ENCODE measurements at regions not wholly inside any gene's neighbourhood (a gene's known extent, or its start where the extent isn't known, plus 50 kb on each side); places are given as distances from the start of the nearest gene placed in this dataset.
"Not testable (repeated sequence)": the region's sequence is repeated elsewhere in the genome, so short reads cannot be mapped to it uniquely, and the experiment has no call there.

GRCh38 chr6:150496629-150497028, 103.1 kb upstream of the PLEKHG1 start:
- no peak for DNase-seq (ENCODE audit: low read depth)

DNA sequence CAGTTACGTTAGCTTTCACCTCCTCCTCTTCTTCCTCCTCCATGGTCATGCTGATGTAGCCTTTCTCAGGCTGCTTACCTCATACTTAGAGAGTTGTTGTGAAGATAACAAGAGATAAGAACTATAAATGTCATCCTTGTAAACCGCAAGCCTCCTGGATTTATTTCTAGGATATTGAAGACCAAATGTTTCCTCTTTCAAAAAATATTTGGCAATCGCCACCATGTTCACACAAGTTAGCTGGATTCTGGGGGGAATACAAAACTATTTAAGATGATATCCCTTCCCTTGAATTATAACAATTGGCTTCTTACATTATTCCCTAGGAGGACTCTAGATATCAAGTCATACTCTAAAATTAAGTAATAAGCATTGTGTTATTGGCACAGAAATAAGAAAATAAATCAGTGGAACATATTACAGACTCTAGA, 99.8 kb upstream of the PLEKHG1 start:
- DNase-seq (ENCODE audit: low read depth) = peak; percentile 41

GRCh38 chr6:150500568-150500967, 99.1 kb upstream of the PLEKHG1 start:
- not testable (repeated sequence) for DNase-seq (ENCODE audit: low read depth)

DNA sequence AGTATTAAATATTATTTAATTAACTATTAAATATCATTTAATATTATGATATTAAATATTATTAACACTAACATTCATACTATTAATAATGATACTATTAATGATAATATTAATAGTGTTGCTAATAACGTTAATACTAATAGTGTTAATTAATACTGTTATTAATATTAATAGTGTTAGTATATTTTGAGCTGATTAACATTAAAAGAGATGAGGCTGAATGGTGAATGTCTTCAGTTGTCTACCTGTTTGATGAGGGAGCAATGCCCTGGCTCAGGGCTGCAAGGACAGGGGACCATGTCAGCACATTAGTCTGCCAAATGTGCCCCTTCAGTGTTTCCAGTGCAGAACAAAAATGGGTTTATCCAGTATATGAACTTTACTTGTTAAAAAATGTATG, 96.6 kb upstream of the PLEKHG1 start:
- DNase-seq (ENCODE audit: low read depth) = no peak

DNA sequence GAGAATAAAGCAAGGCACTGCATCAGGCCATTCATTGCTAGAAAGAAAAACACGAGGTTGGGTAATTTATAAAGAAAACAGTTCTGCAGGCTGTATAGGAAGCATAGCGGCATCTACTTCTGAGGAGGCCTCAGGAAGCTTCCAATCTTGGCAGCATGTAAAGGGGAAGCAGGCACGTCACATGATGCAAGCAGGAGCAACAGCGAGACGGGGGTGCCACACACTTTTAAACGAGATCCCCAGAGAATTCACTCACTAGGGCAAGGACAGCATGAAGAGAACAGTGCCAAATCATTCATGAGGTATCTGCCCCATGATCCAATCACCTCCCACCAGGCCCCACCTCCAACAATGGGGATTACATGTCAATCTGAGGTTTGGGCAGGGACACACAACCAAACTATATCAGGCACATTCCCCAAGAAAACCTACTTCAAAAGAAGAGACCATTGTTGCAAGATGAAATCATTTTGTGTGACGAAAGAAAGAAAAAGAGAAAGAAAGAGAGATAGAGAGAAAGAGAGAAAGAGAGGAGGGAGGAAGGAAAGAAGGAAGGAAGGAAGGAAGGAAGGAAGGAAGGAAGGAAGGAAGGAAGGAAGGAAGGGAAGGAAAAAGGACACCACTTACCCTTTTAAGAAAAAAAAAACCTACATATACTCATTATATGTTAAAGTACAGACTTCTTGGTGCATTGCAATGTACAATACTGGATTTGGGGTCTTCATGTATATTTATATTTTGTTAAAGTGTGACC, 95.9 kb upstream of the PLEKHG1 start:
- DNase-seq (ENCODE audit: low read depth) = no peak

- not testable (repeated sequence) for DNase-seq (ENCODE audit: low read depth)
Observed at GRCh38 chr6:150507361-150507760, 92.3 kb upstream of the PLEKHG1 start.

- DNase-seq (ENCODE audit: low read depth) = no peak
Observed at GRCh38 chr6:150510576-150510975, 89.1 kb upstream of the PLEKHG1 start.

DNA sequence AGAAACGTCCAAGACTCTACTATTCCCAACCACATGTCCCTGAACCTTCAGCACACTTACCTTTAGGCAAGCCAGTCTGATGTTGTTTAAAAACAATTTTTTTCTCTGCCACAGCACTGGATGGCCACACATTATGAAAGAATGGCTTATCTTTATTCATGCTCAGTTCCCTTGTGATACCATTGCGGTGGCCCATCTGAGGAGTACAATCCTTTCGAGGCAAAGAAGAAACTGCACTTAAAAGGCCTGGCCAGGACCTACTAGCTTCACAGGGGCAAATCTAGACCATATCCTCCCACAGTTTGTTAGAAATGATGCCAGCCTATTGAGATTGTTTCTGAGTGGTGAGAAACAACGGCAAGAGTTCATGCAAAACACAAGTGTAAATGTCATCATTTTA, 88.4 kb upstream of the PLEKHG1 start:
- DNase-seq (ENCODE audit: low read depth) = no peak

- DNase-seq (ENCODE audit: low read depth) = no peak
Observed at GRCh38 chr6:150514806-150515380, 84.8 kb upstream of the PLEKHG1 start.

GRCh38 chr6:150516199-150516598, 83.5 kb upstream of the PLEKHG1 start:
- DNase-seq (ENCODE audit: low read depth) = no peak

DNA sequence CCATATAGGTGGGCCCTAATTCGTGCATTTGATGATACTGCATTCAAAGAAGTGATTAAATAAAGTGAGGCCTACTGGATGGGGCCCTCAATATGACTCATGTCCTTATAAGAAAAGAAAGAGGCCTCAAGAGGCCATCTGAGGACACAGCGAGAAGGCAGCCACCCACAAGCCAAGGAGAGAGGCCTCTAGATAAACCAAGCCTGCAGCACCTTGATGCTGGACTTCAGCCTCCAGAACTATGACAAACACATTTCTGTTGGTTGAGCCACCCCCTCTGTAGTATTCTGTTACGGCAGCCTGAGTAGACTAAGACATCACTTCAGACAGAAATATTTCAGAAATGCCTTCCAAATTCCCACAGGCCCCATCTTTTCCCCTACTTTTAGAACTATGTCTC, 82.5 kb upstream of the PLEKHG1 start:
- DNase-seq (ENCODE audit: low read depth) = peak; percentile 21

DNA sequence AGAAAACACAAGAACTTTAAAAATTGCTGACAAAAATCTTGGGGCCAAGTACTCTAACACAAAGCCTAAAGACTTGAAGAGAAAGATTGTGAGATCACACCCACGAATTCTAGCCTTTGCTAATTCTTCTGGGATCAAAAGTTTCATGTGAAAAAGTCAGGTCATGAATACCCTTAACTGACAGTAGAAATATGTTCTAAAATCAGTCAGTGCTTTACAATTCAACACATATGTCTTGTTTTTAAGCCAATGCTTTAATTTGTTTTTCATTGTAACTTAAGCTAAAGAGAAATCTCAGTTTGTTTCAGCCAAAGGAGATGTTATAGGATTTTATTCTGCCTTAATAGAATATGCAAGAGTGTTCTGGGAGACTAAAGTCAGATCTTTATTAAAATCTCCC, 78.2 kb upstream of the PLEKHG1 start:
- DNase-seq (ENCODE audit: low read depth) = no peak

- DNase-seq (ENCODE audit: low read depth) = not testable (repeated sequence)
Observed at GRCh38 chr6:150523216-150523615, 76.5 kb upstream of the PLEKHG1 start.

DNA sequence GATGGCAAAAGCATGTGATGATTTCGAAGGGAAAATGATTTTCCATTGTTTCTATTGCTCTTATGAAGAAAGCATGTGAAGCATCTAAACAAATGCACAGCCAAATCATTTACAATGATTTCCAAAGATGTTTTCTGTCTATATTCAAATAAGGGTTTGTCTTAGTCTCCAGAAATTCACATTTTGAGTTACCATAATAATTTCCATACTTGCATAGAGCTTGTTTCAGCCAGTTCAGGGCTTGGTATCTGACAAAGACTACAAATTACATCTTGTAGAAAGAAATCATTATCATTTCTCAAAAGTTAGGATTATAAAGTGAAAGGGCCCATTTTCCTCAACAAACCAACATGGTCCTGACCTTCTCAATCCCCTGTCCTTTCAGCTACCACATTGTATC, 74.4 kb upstream of the PLEKHG1 start:
- no peak for DNase-seq (ENCODE audit: low read depth)

DNA sequence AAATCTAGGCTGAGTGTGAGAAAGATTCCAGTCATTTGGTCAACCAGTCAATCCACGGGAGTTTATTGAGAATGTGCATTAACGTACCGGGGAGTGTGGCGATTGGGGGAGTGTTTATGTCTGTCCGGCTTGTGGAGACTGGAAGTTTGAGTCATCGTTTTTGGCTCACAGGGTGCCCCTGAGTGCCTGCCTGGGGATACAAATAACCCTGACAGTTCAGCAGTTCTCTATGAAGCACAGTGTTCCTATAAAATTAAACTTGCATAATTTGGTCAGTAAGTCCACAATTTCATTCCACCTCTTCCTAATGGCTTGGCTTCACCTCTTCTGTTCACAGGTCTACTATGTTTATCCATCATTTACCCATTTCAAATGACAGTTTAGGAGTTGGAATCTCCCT, 72.6 kb upstream of the PLEKHG1 start:
- DNase-seq (ENCODE audit: low read depth) = peak; percentile 26

DNA sequence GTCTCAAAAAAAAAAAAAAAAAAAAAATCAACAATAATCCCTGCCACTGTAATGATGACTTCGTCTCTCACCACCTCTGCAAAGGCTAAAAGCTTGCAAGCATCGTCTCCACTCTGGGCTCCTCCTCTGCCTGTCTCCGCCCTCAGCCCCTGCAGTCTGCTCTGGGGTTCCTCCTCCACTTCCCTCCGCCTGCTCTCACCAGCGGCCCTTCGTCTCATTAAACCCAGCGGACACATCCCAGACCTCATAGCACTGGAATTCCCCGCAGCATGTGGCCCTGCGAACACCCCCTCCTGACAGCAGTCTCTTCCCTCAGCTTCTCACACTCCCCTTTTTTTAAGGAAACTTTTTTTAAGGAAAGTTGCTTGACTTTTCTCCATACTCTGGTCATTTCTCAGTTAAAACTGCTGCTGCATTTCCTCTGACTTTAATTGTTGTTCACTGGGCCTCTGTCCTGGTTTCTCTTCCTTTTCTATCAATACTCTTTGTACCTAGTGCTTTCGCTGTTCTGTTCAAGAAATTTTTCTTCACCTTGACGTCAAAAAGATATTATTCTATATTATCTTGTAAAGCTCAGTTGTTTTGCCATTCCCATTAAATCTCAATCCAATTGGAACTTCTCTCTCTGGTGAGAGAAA, 70.9 kb upstream of the PLEKHG1 start:
- no peak for DNase-seq (ENCODE audit: low read depth)

DNA sequence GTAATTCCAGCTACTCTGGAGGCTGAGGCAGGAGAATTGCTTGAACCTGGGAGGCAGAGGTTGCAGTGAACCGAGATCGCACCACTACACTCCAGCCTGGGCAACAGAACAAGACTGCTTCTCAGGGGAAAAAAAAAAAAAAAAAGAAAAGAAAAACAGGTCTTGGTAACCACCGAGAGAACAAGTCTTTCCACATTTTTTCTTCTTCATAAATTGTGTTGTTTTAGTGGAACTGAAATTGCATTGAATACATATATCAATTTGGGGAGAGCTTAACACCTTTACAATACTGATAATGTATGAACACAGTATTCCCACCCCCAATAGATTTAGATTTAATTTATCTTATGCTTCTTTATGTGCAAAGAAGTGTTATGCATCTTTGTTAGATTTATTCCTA, 70.0 kb upstream of the PLEKHG1 start:
- DNase-seq (ENCODE audit: low read depth) = no peak

DNA sequence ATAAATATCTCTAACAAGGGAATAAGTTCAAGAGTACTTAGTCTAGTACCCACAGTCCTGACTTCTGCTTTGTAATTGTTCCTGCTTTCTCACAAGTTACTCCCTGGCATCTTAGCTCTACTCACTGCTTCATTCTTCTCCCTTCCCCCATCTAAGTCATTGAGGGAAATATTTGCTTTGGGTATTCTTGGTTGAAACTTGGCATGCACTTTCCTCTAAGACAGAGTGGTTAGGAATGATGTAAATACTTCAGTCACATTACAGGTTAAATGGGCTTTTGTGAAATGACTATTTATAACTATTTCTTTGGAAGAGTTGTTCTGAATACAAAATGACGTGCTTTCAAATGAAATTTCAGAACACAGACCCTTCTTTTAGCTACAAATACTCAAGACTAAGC, 67.7 kb upstream of the PLEKHG1 start:
- no peak for DNase-seq (ENCODE audit: low read depth)

- DNase-seq (ENCODE audit: low read depth) = no peak
Observed at GRCh38 chr6:150534553-150534952, 65.1 kb upstream of the PLEKHG1 start.

- no peak for DNase-seq (ENCODE audit: low read depth)
Observed at GRCh38 chr6:150535151-150535804, 64.4 kb upstream of the PLEKHG1 start.

GRCh38 chr6:150535818-150536220, 63.9 kb upstream of the PLEKHG1 start:
- DNase-seq (ENCODE audit: low read depth) = no peak

DNA sequence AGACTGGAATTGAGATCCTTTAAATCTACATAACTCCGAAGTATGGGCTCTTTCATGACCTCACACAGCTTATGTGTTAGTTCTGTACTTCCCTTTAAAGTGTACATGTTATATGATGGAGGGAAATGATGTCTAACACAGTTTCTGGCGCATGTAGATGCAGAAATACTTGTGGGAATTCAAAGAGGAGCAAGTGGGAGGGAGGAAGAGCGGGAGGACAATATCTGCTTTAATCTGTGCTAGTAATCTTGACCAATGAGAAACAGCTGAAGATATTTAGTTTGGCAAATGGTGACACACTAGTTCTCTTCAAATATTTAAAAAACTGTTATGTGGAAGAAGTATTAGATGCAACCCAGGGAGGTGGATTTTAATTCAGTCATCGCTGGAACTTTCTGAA, 62.9 kb upstream of the PLEKHG1 start:
- no peak for DNase-seq (ENCODE audit: low read depth)

DNA sequence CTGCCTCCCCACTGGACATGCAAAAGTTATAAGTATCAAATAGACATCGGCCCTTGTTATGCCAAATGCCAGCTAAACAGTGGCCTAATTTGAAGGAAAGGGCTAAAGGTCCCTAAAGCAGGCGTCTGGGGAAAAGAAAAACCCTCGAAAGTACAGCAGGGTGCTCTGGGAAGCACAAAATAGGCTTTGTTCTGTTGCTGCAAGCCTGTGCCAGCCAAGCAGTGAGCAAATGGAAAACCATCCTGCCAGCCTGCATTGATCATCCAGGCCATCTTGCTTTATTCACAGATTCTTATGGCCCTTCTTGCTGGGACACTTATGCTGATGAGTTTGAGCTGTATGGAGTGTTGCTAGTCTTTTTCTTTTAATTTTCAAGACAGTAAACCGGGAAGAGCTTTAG, 62.2 kb upstream of the PLEKHG1 start:
- no peak for DNase-seq (ENCODE audit: low read depth)

Data from M059J (cell line).